Stimulated activated CD8-positive, alpha-beta memory T cell treated with anti-CD3 and anti-CD28 coated beads, Interleukin-7, amount 100 ng/mL, for 1 hour (primary cell): ENCODE measurements at regions not wholly inside any gene's neighbourhood (a gene's known extent, or its start where the extent isn't known, plus 50 kb on each side); places are given as distances from the start of the nearest gene placed in this dataset.

Source experiments
- DNase-seq, 2 donors: peaks; one replicate each; pipeline ENCODE4 v3.0.0-alpha.2; 2020; ENCODE audit warnings: low read depth in 2 of 2

GRCh38 chr13:104326523-104326922 is 1260.3 kb upstream of the SLC10A2 start:
- no peak for DNase-seq

GRCh38 chr13:104321756-104322155 is 1255.5 kb upstream of the SLC10A2 start:
- no peak for DNase-seq

- no peak for DNase-seq
Measured at GRCh38 chr13:104320446-104320845, 1254.2 kb upstream of the SLC10A2 start.

- DNase-seq = no peak
Measured at GRCh38 chr13:104318121-104318520, 1251.9 kb upstream of the SLC10A2 start.

GRCh38 chr13:104315606-104316005 is 1249.4 kb upstream of the SLC10A2 start:
- DNase-seq = no peak

GRCh38 chr13:104314926-104315535 is 1248.8 kb upstream of the SLC10A2 start:
- DNase-seq = no peak

- no peak for DNase-seq
Measured at GRCh38 chr13:104314321-104314720, 1248.1 kb upstream of the SLC10A2 start.

- DNase-seq = no peak
Measured at GRCh38 chr13:104310861-104311260, 1244.6 kb upstream of the SLC10A2 start.

- DNase-seq = no peak
Measured at GRCh38 chr13:104309431-104309830, 1243.2 kb upstream of the SLC10A2 start.

GRCh38 chr13:104301171-104301975 is 1235.2 kb upstream of the SLC10A2 start:
- DNase-seq = no peak

- no peak for DNase-seq
Measured at GRCh38 chr13:104297075-104297474, 1230.9 kb upstream of the SLC10A2 start.

GRCh38 chr13:104296286-104296685 is 1230.1 kb upstream of the SLC10A2 start:
- DNase-seq = no peak

- DNase-seq = no peak
Measured at GRCh38 chr13:104295537-104295936, 1229.3 kb upstream of the SLC10A2 start.

- no peak for DNase-seq
Measured at GRCh38 chr13:104289400-104289799, 1223.2 kb upstream of the SLC10A2 start.

GRCh38 chr13:104288496-104288895 is 1222.3 kb upstream of the SLC10A2 start:
- DNase-seq = no peak

GRCh38 chr13:104286566-104287290 is 1220.5 kb upstream of the SLC10A2 start:
- no peak for DNase-seq

- DNase-seq = no peak
Measured at GRCh38 chr13:104281910-104282309, 1215.7 kb upstream of the SLC10A2 start.

GRCh38 chr13:104270731-104271130 is 1204.5 kb upstream of the SLC10A2 start:
- no peak for DNase-seq

GRCh38 chr13:104267206-104267811 is 1201.1 kb upstream of the SLC10A2 start:
- no peak for DNase-seq

- DNase-seq = no peak
Measured at GRCh38 chr13:104256701-104257100, 1190.5 kb upstream of the SLC10A2 start.

- no peak for DNase-seq
Measured at GRCh38 chr13:104253063-104253680, 1187.0 kb upstream of the SLC10A2 start.

- DNase-seq = no peak
Measured at GRCh38 chr13:104251931-104252330, 1185.7 kb upstream of the SLC10A2 start.
